Large intestine (tissue), 3 donors: ENCODE measurements at regions not wholly inside any gene's neighbourhood (a gene's known extent, or its start where the extent isn't known, plus 50 kb on each side); places are given as distances from the start of the nearest gene placed in this dataset.
A peak's percentile ranks its signal among the peaks of the same experiment; 100 is the strongest.

ENCODE experiments used
- DNase-seq, 2 donors: peaks; one replicate each; pipeline versions ENCODE4 v3.0.0 to v3.0.0-alpha.2; 2013
- H3K27ac ChIP-seq: one replicate; pipeline ENCODE4 v1.5.1; 2013; ENCODE audit warnings: low read length
- H3K27me3 ChIP-seq: 2 replicates; pipeline ENCODE4 v1.6.1; 2013; ENCODE audit warnings: low read length; ENCODE audit not compliant: control insufficient read depth, insufficient read depth
- H3K36me3 ChIP-seq: 2 replicates; pipeline ENCODE4 v1.6.1; 2013; ENCODE audit warnings: low read length; ENCODE audit not compliant: control insufficient read depth, insufficient read depth
- H3K4me1 ChIP-seq: one replicate; pipeline ENCODE4 v1.6.1; 2013; ENCODE audit warnings: low read length; ENCODE audit not compliant: control insufficient read depth, insufficient read depth
- H3K4me3 ChIP-seq: one replicate; pipeline ENCODE4 v1.5.1; 2013; ENCODE audit warnings: low read length
- H3K9me3 ChIP-seq: one replicate; pipeline ENCODE4 v1.6.1; 2013; ENCODE audit warnings: mild to moderate bottlenecking, low read depth, low read length, moderate library complexity; ENCODE audit not compliant: control insufficient read depth
- WGBS: methylation state at CpG from one replicate; pipeline ENCODE4 v1.1.5; 2013; ENCODE audit warnings: low lambda C conversion rate; ENCODE audit not compliant: insufficient coverage; 5-methylcytosine and 5-hydroxymethylcytosine counted together

DNA sequence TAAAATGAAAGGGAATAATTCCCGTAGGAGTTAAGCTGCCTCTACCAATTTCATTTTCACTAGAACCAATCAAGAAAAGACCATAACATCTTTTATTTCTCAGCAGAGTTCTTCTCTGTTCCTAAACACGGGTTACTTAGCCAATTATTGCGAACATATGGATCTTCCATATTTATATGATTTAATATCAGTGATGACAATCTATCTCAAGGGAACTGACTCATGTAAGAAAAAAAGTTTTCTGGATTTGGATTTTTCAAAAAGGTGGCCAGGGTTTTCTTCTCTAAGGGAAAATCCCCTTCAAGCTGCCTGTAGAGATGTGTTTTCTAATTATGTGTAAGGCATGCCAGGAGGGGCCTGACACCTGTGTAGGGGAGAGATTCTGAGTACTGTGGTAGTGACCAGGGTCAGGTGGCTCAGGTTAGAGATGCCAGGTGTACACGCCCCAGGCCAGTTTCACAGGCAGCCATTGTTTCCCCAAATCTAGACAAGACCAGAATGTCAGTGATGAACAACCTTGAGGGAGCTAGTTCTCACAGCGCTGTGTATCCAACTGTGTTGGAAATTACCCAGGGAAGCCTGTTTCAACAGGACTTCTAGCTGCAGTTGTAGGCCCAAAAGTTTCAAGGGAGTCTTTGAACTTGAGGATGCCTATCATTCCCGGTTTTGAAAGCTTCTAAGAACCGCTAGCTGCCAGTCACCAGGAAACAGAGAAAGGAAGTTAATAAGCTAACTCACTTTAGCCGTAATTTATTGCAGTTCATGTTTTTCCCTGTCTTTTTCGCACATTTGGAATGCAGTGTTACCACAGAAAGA is 572.5 kb upstream of the RGMB start:
- H3K4me1 ChIP-seq: no peaks in the 10 kb centered on the region
- DNase-seq: no peak
- H3K36me3 ChIP-seq: no peaks in the 10 kb centered on the region
- no peak overlapping the region for H3K27ac ChIP-seq
- 96% methylated on average over 4 of the region's 9 CpGs for WGBS
- H3K27me3 ChIP-seq: no peaks in the 10 kb centered on the region
- no peaks in the 10 kb centered on the region for H3K9me3 ChIP-seq
- no peak overlapping the region for H3K4me3 ChIP-seq

DNA sequence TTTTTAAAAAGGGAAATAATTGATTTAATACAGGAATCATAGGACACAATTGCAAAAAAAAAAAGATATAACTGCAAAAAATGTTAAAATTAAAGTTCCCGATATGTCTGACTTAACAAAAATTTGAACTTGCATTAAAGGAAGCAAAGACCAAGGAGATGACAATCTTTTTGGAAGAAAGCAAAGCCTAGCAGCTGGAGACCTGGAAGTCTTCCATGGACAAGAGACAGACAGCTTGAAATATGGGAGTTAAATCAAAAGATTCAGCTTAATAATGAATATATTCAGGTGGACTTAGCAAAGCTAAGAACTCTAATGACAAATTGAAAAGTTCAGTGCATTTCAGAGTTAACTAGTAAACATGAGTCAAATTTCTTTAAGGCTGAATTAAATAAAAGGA is 568.7 kb upstream of the RGMB start:
- Histone ChIP-seq H3K36me3 (no peaks in the 10 kb centered on the region), H3K4me1 (no peaks in the 10 kb centered on the region), H3K27ac (no peak overlapping the region), H3K27me3 (no peaks in the 10 kb centered on the region), H3K4me3 (no peak overlapping the region), H3K9me3 (no peaks in the 10 kb centered on the region)
- peak in 1 of 2 donors; percentile 4 for DNase-seq
- WGBS: 100% methylated on average over 1 of the region's 1 CpG

DNA sequence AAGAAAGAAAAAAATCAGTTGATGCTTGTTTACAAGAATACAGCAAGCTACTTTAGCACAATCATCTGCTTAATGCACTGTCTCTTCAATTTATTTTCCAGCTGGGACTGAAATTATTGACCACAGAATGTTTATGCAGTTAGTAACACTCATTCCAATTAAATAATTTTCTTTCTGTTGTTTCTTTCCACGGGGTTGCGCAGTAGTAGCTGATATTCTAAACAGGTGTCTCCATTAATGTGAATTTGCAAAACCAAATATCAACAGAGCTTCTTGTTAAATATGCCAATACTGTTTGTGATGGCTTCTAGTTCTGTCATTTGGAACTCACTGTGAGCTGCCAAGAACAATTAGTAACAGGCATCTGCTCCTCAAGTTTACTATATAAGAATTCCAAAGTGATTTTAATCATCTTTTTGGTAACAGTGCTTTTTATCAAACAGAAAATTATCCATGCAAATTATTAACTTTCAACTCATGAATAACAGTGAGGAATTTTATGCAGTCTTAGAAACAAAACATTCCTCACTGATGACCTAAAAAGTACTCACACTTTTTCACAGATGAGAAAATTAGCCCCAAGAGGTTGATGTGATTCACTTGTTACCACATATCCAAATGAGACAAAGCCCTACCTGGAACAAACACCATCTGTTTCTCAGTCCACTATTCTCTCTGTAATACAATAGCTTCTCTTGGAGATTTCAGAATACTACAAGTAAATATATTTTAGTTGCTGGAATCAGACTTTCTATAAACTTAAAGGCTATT is 567.6 kb upstream of the RGMB start:
- DNase-seq: no peak
- no peaks in the 10 kb centered on the region for H3K4me1 ChIP-seq
- no CpG with 5 or more reads among the region's 2 CpGs for WGBS

DNA sequence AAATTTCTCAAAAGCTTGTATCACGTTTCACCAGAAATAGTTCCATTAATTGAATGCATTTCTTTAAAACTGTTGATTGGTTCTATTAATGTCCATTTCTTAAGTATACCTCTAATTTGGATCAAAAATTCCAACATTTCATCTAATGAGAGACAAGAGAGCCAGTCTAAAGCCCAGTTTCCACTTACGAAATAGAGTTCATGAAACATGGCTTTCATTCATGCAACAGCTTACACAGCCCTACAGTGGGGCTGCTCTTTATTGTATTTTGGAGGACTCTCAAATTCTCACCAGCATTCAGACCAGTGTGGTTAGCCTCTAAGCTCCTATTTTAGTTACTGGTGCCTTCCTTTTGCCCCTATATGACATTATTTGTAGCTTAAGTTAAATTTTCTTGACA is 566.9 kb upstream of the RGMB start:
- Histone ChIP-seq H3K27ac (no peak overlapping the region), H3K4me1 (no peaks in the 10 kb centered on the region), H3K36me3 (no peaks in the 10 kb centered on the region), H3K9me3 (no peaks in the 10 kb centered on the region), H3K4me3 (no peak overlapping the region), H3K27me3 (no peaks in the 10 kb centered on the region)
- DNase-seq: no peak
- WGBS: 50% methylated on average over 2 of the region's 2 CpGs

More for the DNA sequence above, 567.6 kb upstream of the RGMB start:
- Histone ChIP-seq H3K9me3 (no peaks in the 10 kb centered on the region), H3K27ac (no peak overlapping the region), H3K27me3 (no peaks in the 10 kb centered on the region), H3K4me3 (no peak overlapping the region), H3K36me3 (no peaks in the 10 kb centered on the region)

DNA sequence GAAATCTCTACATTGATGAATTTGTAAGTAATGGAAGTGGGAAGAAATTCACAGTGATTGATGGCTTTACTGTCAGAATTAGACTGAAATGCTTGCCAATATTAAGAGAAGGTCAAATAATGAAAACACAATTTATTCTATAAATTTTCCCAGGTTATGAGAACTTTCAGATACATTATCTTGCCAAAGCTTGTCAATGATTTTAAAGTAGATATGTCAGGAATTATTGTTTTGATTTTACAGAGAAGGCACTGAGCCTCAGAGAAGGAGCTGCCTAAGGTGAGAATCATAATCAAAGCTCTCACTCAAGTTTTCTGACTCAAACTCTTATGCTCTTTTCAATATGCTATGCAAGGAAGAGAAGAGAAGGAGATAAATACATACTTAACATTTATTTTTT is 564.0 kb upstream of the RGMB start:
- H3K36me3 ChIP-seq: no peaks in the 10 kb centered on the region
- no peak overlapping the region for H3K4me3 ChIP-seq
- no peak for DNase-seq
- no peaks in the 10 kb centered on the region for H3K4me1 ChIP-seq
- H3K27ac ChIP-seq: no peak overlapping the region
- no peaks in the 10 kb centered on the region for H3K27me3 ChIP-seq
- H3K9me3 ChIP-seq: no peaks in the 10 kb centered on the region

DNA sequence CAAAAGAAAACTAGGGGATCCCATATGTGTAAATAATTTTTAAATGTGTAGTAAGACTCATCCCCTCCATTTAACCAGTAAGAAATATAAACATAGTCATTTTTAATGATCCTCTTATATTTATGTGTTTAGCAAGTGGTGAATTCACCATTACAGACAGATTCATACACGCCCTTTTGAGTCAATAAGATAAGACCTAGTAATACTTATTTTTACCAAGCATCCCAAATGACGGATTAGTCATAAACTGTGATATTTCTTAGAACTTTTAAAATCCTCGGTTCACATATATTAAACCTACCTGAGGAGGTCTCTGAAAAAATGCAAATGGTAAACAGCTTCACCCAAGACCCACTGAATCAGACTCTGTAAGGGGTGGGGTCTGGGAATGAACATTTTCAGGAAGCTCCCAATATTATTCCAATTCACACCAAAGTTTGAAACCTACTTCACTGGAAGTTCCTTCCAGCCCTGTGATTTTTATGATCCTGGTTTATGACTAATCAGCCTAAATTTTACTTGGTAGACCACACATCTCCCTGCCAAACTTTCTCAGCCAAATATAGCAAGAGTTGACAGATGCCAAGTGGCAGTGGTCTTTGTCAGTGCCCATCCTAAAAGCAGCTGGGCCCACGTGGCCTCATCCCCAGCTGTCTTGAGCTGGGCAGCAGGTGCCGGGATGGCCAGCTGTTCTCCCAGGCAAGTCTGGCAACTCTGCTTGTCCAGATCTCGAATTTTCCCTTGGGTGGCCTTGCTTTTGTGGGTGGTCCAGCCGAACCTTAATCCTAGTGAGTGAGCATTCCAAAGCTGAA is 559.0 kb upstream of the RGMB start:
- no peaks in the 10 kb centered on the region for H3K36me3 ChIP-seq
- H3K9me3 ChIP-seq: no peaks in the 10 kb centered on the region
- 80% methylated on average over 1 of the region's 7 CpGs for WGBS
- DNase-seq: no peak
- H3K4me1 ChIP-seq: no peaks in the 10 kb centered on the region
- H3K27me3 ChIP-seq: no peaks in the 10 kb centered on the region
- no peak overlapping the region for H3K27ac ChIP-seq
- no peak overlapping the region for H3K4me3 ChIP-seq

DNA sequence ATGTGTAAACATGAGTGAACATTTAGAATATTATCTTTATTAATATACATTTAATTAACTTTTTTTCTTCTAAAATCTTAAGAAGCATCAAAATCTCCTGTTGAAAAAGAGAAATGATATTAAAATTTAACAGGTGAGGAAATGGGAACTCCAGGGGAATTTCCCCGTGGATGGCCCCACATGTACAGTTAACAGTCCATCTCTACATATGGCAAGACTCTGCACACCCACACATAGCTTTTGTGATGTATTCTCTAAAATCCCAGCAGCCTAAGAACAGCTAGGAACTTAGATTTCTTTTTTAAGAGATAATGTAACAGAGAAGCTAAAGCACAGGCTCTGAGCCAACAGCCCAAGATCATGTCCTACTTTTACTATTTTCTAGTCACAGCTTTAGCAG is 556.3 kb upstream of the RGMB start:
- no peaks in the 10 kb centered on the region for H3K27me3 ChIP-seq
- H3K27ac ChIP-seq: no peak overlapping the region
- H3K36me3 ChIP-seq: no peaks in the 10 kb centered on the region
- no peaks in the 10 kb centered on the region for H3K9me3 ChIP-seq
- no peak overlapping the region for H3K4me3 ChIP-seq
- no peak for DNase-seq
- H3K4me1 ChIP-seq: no peaks in the 10 kb centered on the region
- no CpG with 5 or more reads among the region's 1 CpG for WGBS

DNA sequence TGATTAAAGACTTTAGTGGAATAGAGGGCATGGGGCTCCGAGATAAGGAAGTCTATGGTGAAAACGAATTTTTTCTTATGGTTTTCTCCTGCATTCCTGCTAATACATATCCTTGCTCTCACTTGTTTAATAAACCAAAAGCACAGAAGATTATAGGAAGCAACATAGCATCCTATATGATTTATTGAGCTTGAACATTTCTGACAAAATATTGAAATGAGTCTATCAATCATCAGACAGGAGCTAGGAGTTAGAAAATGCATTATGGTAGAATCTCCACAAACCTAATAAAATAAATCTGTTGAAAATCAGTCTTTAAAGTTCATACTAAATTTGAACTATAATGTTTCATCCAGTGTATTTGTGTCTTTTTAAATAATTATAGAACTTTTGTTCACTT is 554.6 kb upstream of the RGMB start:
- no peak overlapping the region for H3K27ac ChIP-seq
- no peaks in the 10 kb centered on the region for H3K9me3 ChIP-seq
- DNase-seq: no peak
- no peaks in the 10 kb centered on the region for H3K36me3 ChIP-seq
- no peaks in the 10 kb centered on the region for H3K4me1 ChIP-seq
- H3K4me3 ChIP-seq: no peak overlapping the region
- H3K27me3 ChIP-seq: no peaks in the 10 kb centered on the region
- WGBS: no CpG with 5 or more reads among the region's 2 CpGs

DNA sequence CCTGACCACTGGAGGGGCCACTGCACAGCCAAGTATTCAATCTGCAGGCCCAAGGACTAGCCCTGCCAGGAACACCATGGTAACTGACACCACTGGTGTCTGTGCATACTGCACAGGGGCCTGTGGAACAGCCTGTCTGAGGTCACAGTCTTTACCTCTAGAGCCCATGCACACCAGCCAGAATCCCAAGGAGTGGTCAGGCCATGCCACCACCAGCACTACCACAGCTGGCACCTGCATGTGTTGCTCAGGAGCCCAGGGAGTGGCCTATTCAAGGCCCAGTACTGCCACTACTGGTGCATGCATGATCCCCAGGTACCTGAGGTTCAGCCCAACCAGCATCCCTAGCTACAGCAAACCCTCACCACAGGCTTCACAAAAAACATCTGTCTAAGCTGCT is 546.0 kb upstream of the RGMB start:
- no peaks in the 10 kb centered on the region for H3K4me1 ChIP-seq
- no peaks in the 10 kb centered on the region for H3K36me3 ChIP-seq
- no peaks in the 10 kb centered on the region for H3K27me3 ChIP-seq
- no peak for DNase-seq
- H3K4me3 ChIP-seq: no peak overlapping the region
- H3K9me3 ChIP-seq: peaks cover 10% of the 10 kb centered on the region
- no peak overlapping the region for H3K27ac ChIP-seq

DNA sequence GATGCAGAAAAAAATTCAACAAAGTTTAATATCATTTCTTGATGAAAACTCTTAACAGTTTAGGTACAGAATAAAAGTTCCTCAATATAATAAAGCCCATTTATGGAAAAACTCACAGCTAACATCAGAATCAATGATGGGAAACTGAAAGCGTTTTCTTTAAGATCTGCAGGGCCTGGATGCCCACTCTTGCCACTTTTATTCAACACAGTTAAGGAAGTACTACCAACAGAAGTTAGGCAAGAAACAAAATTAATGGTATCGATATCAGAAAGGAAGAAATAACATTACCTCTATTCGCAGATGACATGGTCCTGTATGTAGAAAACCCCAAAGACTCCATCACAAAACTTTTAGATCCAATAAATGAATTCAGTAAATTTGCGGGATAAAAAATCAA is 542.4 kb upstream of the RGMB start:
- 80% methylated on average over 1 of the region's 4 CpGs for WGBS
- DNase-seq: no peak
- H3K27me3 ChIP-seq: no peaks in the 10 kb centered on the region
- no peaks in the 10 kb centered on the region for H3K4me1 ChIP-seq
- H3K27ac ChIP-seq: no peak overlapping the region
- H3K9me3 ChIP-seq: peaks cover 10% of the 10 kb centered on the region
- no peak overlapping the region for H3K4me3 ChIP-seq
- no peaks in the 10 kb centered on the region for H3K36me3 ChIP-seq
